SK-N-MC (cell line): ENCODE measurements at regions not wholly inside any gene's neighbourhood (a gene's known extent, or its start where the extent isn't known, plus 50 kb on each side); places are given as distances from the start of the nearest gene placed in this dataset.

ENCODE experiments used
- EZH2 ChIP-seq: fragments of 200-600 bp; sonication (generic); IDR thresholded peaks from one replicate; pipeline ENCODE4 v1.6.1; 2017; ENCODE audit warnings: antibody characterized with exemption
- POLR2AphosphoS5 ChIP-seq: IDR thresholded peaks from 2 replicates; pipeline ENCODE4 v1.6.1; 2012; ENCODE audit warnings: mild to moderate bottlenecking, low read depth, low read length, borderline replicate concordance

DNA sequence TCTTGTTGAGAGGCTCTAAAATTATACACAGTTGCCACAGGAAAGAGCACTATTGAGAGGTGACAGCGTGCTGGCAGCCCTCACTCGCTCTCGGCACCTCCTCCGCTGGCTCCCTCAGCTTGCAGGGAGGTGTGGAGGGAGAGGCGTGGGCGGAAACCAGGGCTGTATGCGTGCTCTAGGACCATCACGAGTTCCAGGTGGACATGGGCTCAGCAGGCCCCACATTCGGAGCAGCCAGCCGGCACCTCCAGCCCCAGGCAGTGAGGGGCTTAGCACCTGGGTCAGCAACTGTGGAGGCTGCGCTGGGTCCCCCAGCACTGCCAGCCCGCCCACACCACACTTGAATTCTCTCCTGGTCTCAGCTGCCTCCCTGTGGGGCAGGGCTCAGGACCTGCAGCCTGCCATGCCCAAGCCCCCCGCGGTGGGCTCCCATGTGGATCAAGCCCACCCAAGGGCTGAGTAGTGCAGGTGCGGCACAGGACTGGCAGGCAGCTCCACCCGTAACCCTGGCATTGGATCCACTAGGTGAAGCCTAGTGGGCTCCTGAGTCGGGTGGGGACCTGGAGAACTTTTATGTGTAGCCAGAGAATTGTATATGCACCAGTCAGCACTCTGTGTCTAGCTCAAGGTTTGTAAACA lies 460.6 kb upstream of the ALCAM start:
- no peak for TF ChIP-seq POLR2AphosphoS5
- TF ChIP-seq EZH2, result no peak
